ENCODE measurements at regions not wholly inside any gene's neighbourhood (a gene's known extent, or its start where the extent isn't known, plus 50 kb on each side); places are given as distances from the start of the nearest gene placed in this dataset.

DNA sequence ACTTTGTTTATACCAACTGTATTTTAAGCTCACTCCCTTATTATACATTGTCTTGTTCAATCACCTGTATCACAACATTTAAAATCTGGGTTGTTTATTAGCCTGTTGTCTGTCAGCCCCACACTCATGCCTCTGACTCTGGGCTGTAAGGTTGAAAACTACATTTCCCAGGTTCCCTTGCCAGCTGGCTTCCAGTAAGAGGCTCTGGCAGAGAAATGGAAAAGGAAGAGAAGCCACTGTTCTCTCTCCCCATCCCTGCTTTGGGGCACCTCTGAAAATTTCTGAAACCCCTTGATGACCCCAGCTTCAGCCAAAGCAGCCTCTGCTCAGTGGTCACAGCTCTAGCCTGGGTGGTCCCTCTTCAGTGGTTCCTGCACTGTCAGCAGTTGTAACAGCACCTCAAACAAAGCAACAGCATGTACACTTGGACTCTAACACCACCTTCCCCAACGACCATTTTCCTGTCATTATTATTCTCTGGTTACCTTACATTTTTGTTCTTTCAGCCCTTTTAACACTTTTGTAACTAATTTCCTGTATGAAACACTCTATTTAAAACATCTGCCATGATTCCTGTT is 108.9 kb upstream of the LGALSL start:
- TF ChIP-seq CTCF (IDR thresholded peaks at IDR 0.05) (no peak), EP300 (IDR thresholded peaks at IDR 0.05) (no peak)
